Gastrocnemius medialis (tissue), 4 donors: ENCODE measurements at regions not wholly inside any gene's neighbourhood (a gene's known extent, or its start where the extent isn't known, plus 50 kb on each side); places are given as distances from the start of the nearest gene placed in this dataset.

ENCODE experiments used
- ATAC-seq, 2 donors: fragments of 150-250 bp; one replicate each; pipeline ENCODE4 v1.9.1; 2016
- DNase-seq, 2 donors: peaks; one replicate each; pipeline ENCODE4 v3.0.0-alpha.2; 2019
- H3K27ac ChIP-seq, 4 donors: fragments of 200-600 bp; sonication (generic); 1 replicate in 1 of 4; 2 replicates in 3 of 4; pipeline ENCODE4 v1.5.1; 2016 to 2018; ENCODE audit warnings: mild to moderate bottlenecking in 2 of 4, moderate library complexity in 1 of 4
- H3K27me3 ChIP-seq, 3 donors: fragments of 200-600 bp; sonication (generic) in 2 of 3; 1 replicate in 1 of 3; 2 replicates in 2 of 3; pipeline versions ENCODE4 v1.5.1 to v1.6.0; 2016 to 2019; ENCODE audit warnings: mild to moderate bottlenecking in 1 of 3, moderate library complexity in 1 of 3
- H3K36me3 ChIP-seq, 2 donors: fragments of 200-600 bp; sonication (generic) in 1 of 2; one replicate each; pipeline ENCODE4 v1.5.1; 2017 to 2018
- H3K4me1 ChIP-seq, 2 donors: fragments of 200-600 bp; sonication (generic) in 1 of 2; one replicate each; pipeline ENCODE4 v1.5.1; 2016 to 2017; ENCODE audit warnings: mild to moderate bottlenecking in 2 of 2
- H3K4me3 ChIP-seq, 4 donors: fragments of 200-600 bp; sonication (generic) in 3 of 4; 1 replicate in 1 of 4; 2 replicates in 3 of 4; pipeline ENCODE4 v1.5.1; 2016 to 2019; ENCODE audit warnings: mild to moderate bottlenecking in 2 of 4
- H3K9me3 ChIP-seq, 3 donors: fragments of 200-600 bp; sonication (generic) in 2 of 3; 1 replicate in 1 of 3; 2 replicates in 2 of 3; pipeline ENCODE4 v1.5.1; 2016 to 2019
- CTCF ChIP-seq, 5 experiments: fragments of 450-650 bp in 3 of 5; fragments of 200-600 bp in 2 of 5; sonication (generic) in 2 of 5; IDR thresholded peaks in 4 of 5; conservative IDR thresholded peaks in 1 of 5; 1 replicate in 4 of 5; 2 replicates in 1 of 5; pipeline ENCODE4 v1.5.1; 2016 to 2019; ENCODE audit warnings: antibody characterized with exemption in 5 of 5, mild to moderate bottlenecking in 3 of 5, moderate library complexity in 3 of 5
- POLR2A ChIP-seq, 2 donors: fragments of 450-650 bp; IDR thresholded peaks; one replicate each; pipeline ENCODE4 v1.6.1; 2017; ENCODE audit warnings: antibody characterized with exemption in 2 of 2, mild to moderate bottlenecking in 2 of 2, moderate library complexity in 2 of 2
- in situ Hi-C, 4 donors: fragments of 200-750 bp; cut with MboI; loops; one replicate each; pipeline versions ENCODE4 v1.15.0 to v1.8.0; 2017; ENCODE audit warnings: low sequenced_read_pairs in 4 of 4
- intact Hi-C: fragments of 100-400 bp; cut with DNase I; formaldehyde crosslinking; loops from one replicate; pipeline ENCODE4 v1.15.1; 2023; ENCODE audit warnings: low total_unique reads

GRCh38 chr16:63752347-63752746 is 1369.5 kb downstream of the CDH11 start:
- Histone ChIP-seq H3K4me3 (no peak overlapping the region), H3K9me3 (peaks cover 0 to 2% (median 0%) of the 10 kb centered on the region in 3 donors), H3K27me3 (no peaks in the 10 kb centered on the region), H3K27ac (no peak overlapping the region), H3K4me1 (no peaks in the 10 kb centered on the region), H3K36me3 (no peaks in the 10 kb centered on the region)
- intact Hi-C loops, result no loop called here
- DNase-seq, result no peak
- TF ChIP-seq POLR2A (IDR thresholded peaks at IDR 0.05) (no peak), CTCF (IDR thresholded peaks at IDR 0.05 in 4 of 5, conservative IDR thresholded peaks at IDR 0.05 in 1 of 5) (no peak)
- in situ Hi-C loops, result no loop called here
- no peak for ATAC-seq

- no peaks in the 10 kb centered on the region for H3K9me3 ChIP-seq
- H3K4me1 ChIP-seq, result no peaks in the 10 kb centered on the region
- no peak for ATAC-seq
- H3K4me3 ChIP-seq, result no peak overlapping the region
- H3K36me3 ChIP-seq, result no peaks in the 10 kb centered on the region
- TF ChIP-seq POLR2A (IDR thresholded peaks at IDR 0.05), result no peak
- no peak for TF ChIP-seq CTCF (IDR thresholded peaks at IDR 0.05 in 4 of 5, conservative IDR thresholded peaks at IDR 0.05 in 1 of 5)
- in situ Hi-C loops (no loop called here), intact Hi-C loops (no loop called here)
- DNase-seq, result no peak
- no peak overlapping the region for H3K27ac ChIP-seq
- no peaks in the 10 kb centered on the region for H3K27me3 ChIP-seq
Measured at GRCh38 chr16:63749276-63749675, 1372.6 kb downstream of the CDH11 start.

- H3K4me1 ChIP-seq, result no peaks in the 10 kb centered on the region
- ATAC-seq, result no peak
- no peak for DNase-seq
- H3K27ac ChIP-seq, result no peak overlapping the region
- H3K9me3 ChIP-seq, result no peaks in the 10 kb centered on the region
- intact Hi-C loops (no loop called here), in situ Hi-C loops (no loop called here)
- no peak for TF ChIP-seq CTCF (IDR thresholded peaks at IDR 0.05 in 4 of 5, conservative IDR thresholded peaks at IDR 0.05 in 1 of 5)
- no peak for TF ChIP-seq POLR2A (IDR thresholded peaks at IDR 0.05)
- H3K27me3 ChIP-seq, result no peaks in the 10 kb centered on the region
- H3K4me3 ChIP-seq, result no peak overlapping the region
- no peaks in the 10 kb centered on the region for H3K36me3 ChIP-seq
Measured at GRCh38 chr16:63745456-63745855, 1376.4 kb downstream of the CDH11 start.

DNA sequence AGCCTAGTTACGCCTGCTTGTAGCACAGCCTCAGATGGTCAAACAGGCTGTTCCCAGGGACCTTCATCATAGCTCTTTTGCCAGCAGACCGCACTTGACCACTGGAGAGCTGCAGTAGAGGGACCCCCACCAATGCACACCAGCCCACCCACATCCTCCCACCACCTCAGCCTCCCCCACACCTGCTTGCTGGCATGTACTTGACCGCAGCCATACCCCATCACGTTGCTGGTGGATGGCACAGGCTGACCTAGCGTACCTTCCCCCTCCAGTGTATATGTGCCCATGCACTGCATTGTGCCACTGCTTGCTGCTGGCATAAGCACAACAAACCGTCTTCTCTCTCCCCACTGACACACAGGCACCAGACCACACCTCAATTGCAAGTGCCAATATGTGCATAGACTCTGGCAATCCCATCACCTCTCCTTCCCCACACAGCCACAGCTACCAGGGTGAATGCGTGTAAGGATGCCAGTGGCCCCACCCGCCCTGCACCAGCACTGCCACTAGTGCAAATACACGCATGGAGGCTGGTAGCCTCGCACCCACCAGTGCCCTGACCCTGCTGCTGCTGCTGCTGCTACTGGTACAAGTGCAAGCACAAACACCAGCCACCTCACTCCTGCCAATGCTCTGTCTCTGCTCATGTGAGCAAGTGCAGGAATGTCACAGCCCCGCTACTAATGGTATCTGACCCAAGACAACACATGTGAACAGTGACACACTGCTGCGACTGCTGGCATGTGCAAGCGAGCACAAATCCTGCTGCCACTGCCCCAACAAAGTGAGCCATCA is 1377.6 kb downstream of the CDH11 start:
- ATAC-seq (no peak), DNase-seq (no peak)
- no peaks in the 10 kb centered on the region for H3K36me3 ChIP-seq
- H3K27ac ChIP-seq, result no peak overlapping the region
- no peaks in the 10 kb centered on the region for H3K4me1 ChIP-seq
- in situ Hi-C loops (no loop called here), intact Hi-C loops (no loop called here)
- TF ChIP-seq POLR2A (IDR thresholded peaks at IDR 0.05), result no peak
- no peak for TF ChIP-seq CTCF (IDR thresholded peaks at IDR 0.05 in 4 of 5, conservative IDR thresholded peaks at IDR 0.05 in 1 of 5)
- no peaks in the 10 kb centered on the region for H3K27me3 ChIP-seq
- no peak overlapping the region for H3K4me3 ChIP-seq
- no peaks in the 10 kb centered on the region for H3K9me3 ChIP-seq

DNA sequence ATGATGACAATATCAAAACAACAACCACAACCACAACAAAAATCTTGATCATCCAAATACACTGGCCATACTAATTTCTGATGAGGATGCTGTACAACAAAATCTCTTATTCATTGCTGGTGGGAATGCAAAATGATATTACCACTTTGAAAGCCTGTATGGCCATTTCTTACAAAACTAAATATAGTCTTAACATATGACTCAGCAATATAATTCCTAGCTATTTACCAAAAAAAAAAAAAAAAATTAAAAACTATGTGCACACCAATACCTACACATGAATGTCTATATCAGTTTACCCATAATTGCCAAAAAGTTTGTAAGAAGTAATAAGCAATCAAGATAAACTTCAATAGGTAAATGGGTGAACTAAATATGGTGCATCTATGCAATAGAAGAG is 1379.7 kb downstream of the CDH11 start:
- in situ Hi-C loops, result no loop called here

More for the DNA sequence above, 1379.7 kb downstream of the CDH11 start:
- intact Hi-C loops, result no loop called here
- Histone ChIP-seq H3K4me1 (no peaks in the 10 kb centered on the region), H3K36me3 (no peaks in the 10 kb centered on the region), H3K27me3 (no peaks in the 10 kb centered on the region), H3K27ac (no peak overlapping the region), H3K4me3 (no peak overlapping the region), H3K9me3 (no peaks in the 10 kb centered on the region)
- ATAC-seq (no peak), DNase-seq (no peak)
- no peak for TF ChIP-seq POLR2A (IDR thresholded peaks at IDR 0.05)
- TF ChIP-seq CTCF (IDR thresholded peaks at IDR 0.05 in 4 of 5, conservative IDR thresholded peaks at IDR 0.05 in 1 of 5), result no peak
